Muscle of leg (tissue), 3 donors: ENCODE measurements at regions not wholly inside any gene's neighbourhood (a gene's known extent, or its start where the extent isn't known, plus 50 kb on each side); places are given as distances from the start of the nearest gene placed in this dataset.

ENCODE experiments used
- DNase-seq: peaks from one replicate; pipeline ENCODE4 v3.0.0; 2013
- H3K27ac ChIP-seq: one replicate; pipeline ENCODE4 v1.5.1; 2013; ENCODE audit warnings: mild to moderate bottlenecking, low read length, control low read depth
- H3K27me3 ChIP-seq: one replicate; pipeline ENCODE4 v1.6.1; 2013; ENCODE audit warnings: low read length; ENCODE audit not compliant: control insufficient read depth, insufficient read depth
- H3K36me3 ChIP-seq: one replicate; pipeline ENCODE4 v1.6.1; 2013; ENCODE audit warnings: low read length; ENCODE audit not compliant: control insufficient read depth, insufficient read depth
- H3K4me1 ChIP-seq: one replicate; pipeline ENCODE4 v1.6.1; 2013; ENCODE audit warnings: low read length; ENCODE audit not compliant: control insufficient read depth, insufficient read depth
- H3K4me3 ChIP-seq: one replicate; pipeline ENCODE4 v1.5.1; 2013; ENCODE audit warnings: low read length, control low read depth
- H3K9me3 ChIP-seq: replicated peaks from 2 replicates; pipeline ENCODE4 v1.6.1; 2013; ENCODE audit warnings: low read depth, low read length; ENCODE audit not compliant: control insufficient read depth
- WGBS: methylation state at CpG from one replicate; pipeline ENCODE4 v1.1.5; 2013; ENCODE audit warnings: missing lambda C conversion rate; ENCODE audit not compliant: insufficient coverage; 5-methylcytosine and 5-hydroxymethylcytosine counted together

- Histone ChIP-seq H3K27me3 (peaks cover 3% of the 10 kb centered on the region), H3K9me3 (peaks cover 11% of the 10 kb centered on the region), H3K4me3 (no peak overlapping the region), H3K27ac (no peak overlapping the region), H3K36me3 (no peaks in the 10 kb centered on the region), H3K4me1 (no peaks in the 10 kb centered on the region)
- DNase-seq = no peak
Measured at GRCh38 chr5:3373391-3373790, 222.2 kb upstream of the IRX1 start.

DNA sequence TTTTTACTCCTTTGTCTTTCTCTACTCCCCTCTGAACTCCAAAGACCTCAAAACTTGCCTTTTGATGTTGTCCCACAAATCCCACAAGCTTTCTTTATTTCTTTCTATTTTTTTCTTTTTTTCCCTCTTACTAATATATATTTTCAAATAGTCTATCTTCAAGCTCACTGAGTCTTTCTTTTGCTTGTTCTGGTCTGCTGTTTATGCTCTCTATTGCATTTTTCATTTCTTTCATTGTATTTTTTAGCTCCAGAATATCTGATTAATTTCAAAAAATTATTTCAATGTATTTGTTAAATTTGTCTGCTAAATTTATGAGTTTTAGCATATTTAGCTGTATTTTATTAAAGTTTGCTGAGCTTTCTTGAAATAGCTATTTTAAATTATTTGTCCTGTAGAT, 223.3 kb upstream of the IRX1 start:
- peaks cover 11% of the 10 kb centered on the region for H3K9me3 ChIP-seq

GRCh38 chr5:3365501-3366215, 230.0 kb upstream of the IRX1 start:
- whole genome bisulfite sequencing = 97% methylated on average over 3 of the region's 5 CpGs
- H3K27me3 ChIP-seq = no peaks in the 10 kb centered on the region
- no peaks in the 10 kb centered on the region for H3K9me3 ChIP-seq
- no peak overlapping the region for H3K27ac ChIP-seq
- no peaks in the 10 kb centered on the region for H3K4me1 ChIP-seq
- H3K36me3 ChIP-seq = no peaks in the 10 kb centered on the region
- DNase-seq = no peak
- H3K4me3 ChIP-seq = no peak overlapping the region

More for the DNA sequence above, 223.3 kb upstream of the IRX1 start:
- Histone ChIP-seq H3K36me3 (no peaks in the 10 kb centered on the region), H3K27me3 (no peaks in the 10 kb centered on the region), H3K4me3 (no peak overlapping the region), H3K4me1 (no peaks in the 10 kb centered on the region), H3K27ac (no peak overlapping the region)
- DNase-seq = no peak

DNA sequence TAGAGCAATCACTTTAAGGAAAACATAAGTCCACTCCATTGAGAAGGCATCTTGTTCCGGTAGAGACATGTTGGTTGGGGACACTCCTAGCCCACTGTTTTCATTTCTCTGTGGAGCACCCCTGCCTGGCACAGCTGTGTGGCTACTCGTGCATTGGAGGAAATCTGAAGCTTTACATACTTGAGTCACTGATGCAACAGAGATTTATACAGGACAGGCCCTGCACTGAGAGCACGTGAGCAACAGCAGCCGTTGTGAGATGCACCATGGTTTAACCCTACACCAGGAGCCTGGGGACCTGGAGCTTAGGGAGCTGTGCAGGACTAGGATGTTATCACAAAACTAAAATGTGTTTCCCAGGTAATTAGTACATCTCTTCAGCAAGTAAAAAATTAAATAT, 230.7 kb upstream of the IRX1 start:
- 92% methylated on average over 1 of the region's 4 CpGs for WGBS
- H3K4me3 ChIP-seq = no peak overlapping the region
- DNase-seq = no peak
- no peaks in the 10 kb centered on the region for H3K4me1 ChIP-seq
- H3K36me3 ChIP-seq = no peaks in the 10 kb centered on the region
- H3K9me3 ChIP-seq = peaks cover 4% of the 10 kb centered on the region
- H3K27me3 ChIP-seq = no peaks in the 10 kb centered on the region
- H3K27ac ChIP-seq = no peak overlapping the region

GRCh38 chr5:3364433-3364832, 231.2 kb upstream of the IRX1 start:
- Histone ChIP-seq H3K27ac (no peak overlapping the region), H3K27me3 (no peaks in the 10 kb centered on the region), H3K4me1 (no peaks in the 10 kb centered on the region), H3K9me3 (peaks cover 4% of the 10 kb centered on the region), H3K36me3 (no peaks in the 10 kb centered on the region), H3K4me3 (no peak overlapping the region)
- no peak for DNase-seq
- WGBS = 59% methylated on average over 2 of the region's 4 CpGs

DNA sequence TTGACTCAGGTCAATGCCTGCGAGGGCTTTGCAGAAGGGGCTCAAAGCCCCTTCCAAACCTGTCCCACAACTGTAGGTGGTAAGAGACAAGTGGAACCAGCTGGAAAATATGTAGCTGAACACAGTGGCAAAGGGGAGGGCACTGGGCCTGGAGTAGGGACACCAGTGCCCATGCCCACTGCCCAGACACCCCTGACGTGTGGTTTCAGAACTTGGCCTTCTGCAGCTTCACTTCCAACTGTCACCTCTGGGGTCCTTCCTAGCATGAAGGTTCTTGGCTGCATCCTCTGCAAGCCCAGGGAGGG, 233.1 kb upstream of the IRX1 start:
- 86% methylated on average over 1 of the region's 2 CpGs for WGBS
- Histone ChIP-seq H3K9me3 (peaks cover 4% of the 10 kb centered on the region), H3K4me1 (no peaks in the 10 kb centered on the region), H3K4me3 (no peak overlapping the region), H3K27me3 (no peaks in the 10 kb centered on the region), H3K36me3 (no peaks in the 10 kb centered on the region), H3K27ac (no peak overlapping the region)
- no peak for DNase-seq

- no peaks in the 10 kb centered on the region for H3K27me3 ChIP-seq
- no peak overlapping the region for H3K27ac ChIP-seq
- 85% methylated on average over 5 of the region's 9 CpGs for WGBS
- H3K9me3 ChIP-seq = peaks cover 4% of the 10 kb centered on the region
- no peaks in the 10 kb centered on the region for H3K36me3 ChIP-seq
- H3K4me3 ChIP-seq = no peak overlapping the region
- DNase-seq = no peak
- no peaks in the 10 kb centered on the region for H3K4me1 ChIP-seq
Measured at GRCh38 chr5:3361811-3362605, 233.6 kb upstream of the IRX1 start.

DNA sequence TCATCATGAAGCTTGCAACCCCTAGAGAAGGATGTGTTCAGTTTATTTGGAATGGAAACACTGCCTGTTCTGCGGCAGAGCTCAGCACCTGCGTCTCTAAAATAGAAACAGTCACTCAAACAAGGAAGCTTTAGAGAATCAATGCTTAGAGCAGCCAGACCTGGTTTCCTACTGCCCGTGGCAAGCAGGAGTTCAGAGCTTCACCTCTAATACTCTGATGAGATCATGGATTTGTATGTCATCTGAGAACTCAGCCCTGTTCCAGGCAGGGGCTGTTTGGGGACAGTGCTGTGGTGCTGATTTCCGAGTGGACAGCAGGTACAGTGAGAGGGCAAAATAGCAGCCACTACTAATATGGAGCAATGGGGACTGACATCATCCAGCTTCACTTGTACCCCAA, 236.0 kb upstream of the IRX1 start:
- no peaks in the 10 kb centered on the region for H3K4me1 ChIP-seq
- H3K4me3 ChIP-seq = no peak overlapping the region
- DNase-seq = peak; percentile 15
- H3K9me3 ChIP-seq = peaks cover 4% of the 10 kb centered on the region
- no CpG with 5 or more reads among the region's 4 CpGs for WGBS
- no peaks in the 10 kb centered on the region for H3K27me3 ChIP-seq
- H3K27ac ChIP-seq = no peak overlapping the region
- no peaks in the 10 kb centered on the region for H3K36me3 ChIP-seq

DNA sequence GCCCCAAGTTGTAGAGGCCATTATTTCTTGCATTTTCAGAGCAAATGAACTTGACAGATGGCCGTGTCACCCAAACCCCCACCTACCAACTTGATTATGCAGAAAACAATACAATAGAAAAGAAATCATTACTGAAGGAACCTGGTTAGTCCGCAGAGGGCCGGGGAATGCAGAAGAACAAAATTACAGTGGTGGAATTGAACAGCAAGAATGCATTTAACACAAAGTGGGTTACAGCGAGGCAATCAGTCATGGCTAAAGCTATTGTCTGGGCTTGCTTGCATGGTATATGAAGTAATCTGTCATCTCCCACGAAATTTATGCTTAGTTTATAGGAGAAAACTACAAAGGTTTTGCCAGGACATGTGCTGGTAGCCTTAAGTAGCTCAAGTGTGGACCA, 238.3 kb upstream of the IRX1 start:
- Histone ChIP-seq H3K27ac (no peak overlapping the region), H3K27me3 (no peaks in the 10 kb centered on the region), H3K4me1 (no peaks in the 10 kb centered on the region), H3K36me3 (no peaks in the 10 kb centered on the region), H3K9me3 (peaks cover 4% of the 10 kb centered on the region), H3K4me3 (no peak overlapping the region)
- 78% methylated on average over 4 of the region's 5 CpGs for WGBS
- DNase-seq = no peak

GRCh38 chr5:3356016-3356415, 239.6 kb upstream of the IRX1 start:
- no peak for DNase-seq
- no peak overlapping the region for H3K27ac ChIP-seq

DNA sequence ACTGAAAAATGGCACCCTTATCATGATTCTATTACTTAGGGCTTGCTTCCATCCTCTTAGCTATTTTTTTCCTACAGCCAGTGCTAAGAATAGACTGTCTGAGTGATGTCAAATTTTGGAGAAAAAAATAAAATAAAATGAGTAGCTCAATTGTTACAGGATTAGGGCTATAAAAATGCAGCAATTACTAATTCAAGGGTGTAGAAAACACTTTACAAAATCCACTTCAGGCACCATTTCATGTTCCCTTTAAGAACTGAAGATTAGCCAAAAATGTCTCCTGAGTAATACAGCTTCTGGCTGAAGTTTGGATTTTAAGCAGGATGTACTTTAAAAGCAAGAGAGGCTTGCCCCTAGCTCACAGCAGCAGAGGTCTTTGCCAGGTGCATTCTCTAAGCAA, 240.5 kb upstream of the IRX1 start:
- no peaks in the 10 kb centered on the region for H3K36me3 ChIP-seq
- H3K27ac ChIP-seq = no peak overlapping the region
- no peaks in the 10 kb centered on the region for H3K4me1 ChIP-seq
- peak; percentile 83 for DNase-seq
- no peaks in the 10 kb centered on the region for H3K27me3 ChIP-seq
- no peaks in the 10 kb centered on the region for H3K9me3 ChIP-seq
- H3K4me3 ChIP-seq = no peak overlapping the region

More at GRCh38 chr5:3356016-3356415, 239.6 kb upstream of the IRX1 start:
- Histone ChIP-seq H3K36me3 (no peaks in the 10 kb centered on the region), H3K9me3 (peaks cover 4% of the 10 kb centered on the region), H3K4me1 (no peaks in the 10 kb centered on the region), H3K27me3 (no peaks in the 10 kb centered on the region), H3K4me3 (no peak overlapping the region)
